GM19468 (cell line): ENCODE measurements at regions not wholly inside any gene's neighbourhood (a gene's known extent, or its start where the extent isn't known, plus 50 kb on each side); places are given as distances from the start of the nearest gene placed in this dataset.

Experiments used
- ATAC-seq: cut with Tn5 transposase; IDR thresholded peaks from one replicate; pipeline ENCODE4 v1.9.1; 2021; ENCODE audit warnings: mild to moderate bottlenecking, moderate library complexity, moderate number of reproducible peaks; ENCODE audit not compliant: unreplicated experiment; ENCODE audit errors: extremely low read depth

DNA sequence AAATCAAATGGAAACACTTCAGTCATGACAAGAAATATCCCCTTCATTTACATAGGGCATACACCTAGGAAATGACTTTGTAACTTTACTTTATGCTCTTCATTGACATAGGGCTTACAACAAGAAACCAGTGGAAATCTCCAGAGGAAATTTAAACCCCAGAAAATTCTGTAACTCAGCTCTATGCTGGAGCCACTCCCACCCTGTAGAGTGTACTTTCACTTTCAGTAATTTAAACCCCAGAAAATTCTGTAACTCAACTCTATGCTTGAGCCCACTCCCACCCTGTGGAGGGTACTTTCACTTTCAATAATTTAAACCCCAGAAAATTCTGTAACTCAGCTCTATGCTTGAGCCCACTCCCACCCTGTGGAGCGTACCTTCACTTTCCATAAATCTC, 987.1 kb upstream of the CADM2 start:
- ATAC-seq, result no peak

DNA sequence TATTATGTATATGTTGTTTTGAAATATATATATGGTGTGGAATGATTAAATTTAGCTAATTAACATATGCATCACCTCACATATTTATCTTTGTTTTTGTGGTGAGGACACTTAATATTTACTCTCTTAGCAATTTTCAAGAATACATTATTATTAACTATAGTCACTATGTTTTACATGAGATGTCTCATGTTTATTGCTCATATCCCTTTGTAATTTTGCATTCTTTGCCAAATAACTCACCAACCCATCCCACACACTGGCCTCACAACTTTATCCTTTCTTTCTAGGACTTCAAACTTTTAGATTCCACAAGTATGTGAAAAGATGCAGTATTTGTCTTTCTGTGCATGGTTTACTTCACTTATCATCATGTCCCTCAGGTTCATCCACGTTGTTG, 950.2 kb upstream of the CADM2 start:
- no peak for ATAC-seq

DNA sequence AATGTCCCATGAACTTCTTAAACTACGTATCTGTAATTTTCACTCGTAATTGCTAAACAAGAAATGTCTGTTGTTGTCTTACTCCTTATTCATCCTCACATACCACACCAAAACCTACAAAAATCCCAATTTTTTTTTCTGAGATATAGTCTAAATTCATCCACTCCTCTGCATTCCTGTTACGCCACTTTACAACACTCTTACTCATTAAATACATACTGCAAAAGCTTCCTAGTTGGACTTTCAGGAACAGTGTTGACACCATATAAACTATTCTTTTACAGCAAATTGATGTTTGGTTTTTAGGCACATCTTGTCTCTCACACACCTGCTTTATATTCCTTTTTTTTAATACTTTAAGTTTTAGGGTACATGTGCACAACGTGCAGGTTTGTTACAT, 934.9 kb upstream of the CADM2 start:
- ATAC-seq, result no peak

- ATAC-seq, result no peak
These were observed 919.7 kb upstream of the CADM2 start for GRCh38 chr3:84039099-84039498.

- no peak for ATAC-seq
These were observed 916.2 kb upstream of the CADM2 start for GRCh38 chr3:84042399-84043106.

- no peak for ATAC-seq
These were observed 891.9 kb upstream of the CADM2 start for GRCh38 chr3:84066915-84067314.

DNA sequence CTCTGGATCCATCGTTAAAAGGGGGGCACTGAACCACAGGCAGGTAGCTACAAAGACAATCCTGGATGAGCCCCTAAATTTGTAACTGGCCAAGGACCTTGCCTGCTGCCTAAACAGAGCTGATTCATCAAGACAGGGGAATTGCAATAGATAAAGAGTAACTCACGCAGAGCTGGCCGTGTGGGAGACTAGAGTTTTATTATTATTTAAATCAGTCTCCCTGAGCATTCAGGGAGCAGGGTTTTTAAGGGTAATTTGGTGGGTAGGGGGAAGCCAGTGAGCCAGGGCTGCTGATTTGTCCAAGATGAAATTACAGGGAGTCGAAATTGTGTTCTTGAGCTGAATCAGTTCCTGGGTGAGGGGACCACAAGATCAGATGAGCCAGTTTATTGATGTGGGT, 885.1 kb upstream of the CADM2 start:
- no peak for ATAC-seq

GRCh38 chr3:84074767-84075166, 884.0 kb upstream of the CADM2 start:
- no peak for ATAC-seq

GRCh38 chr3:84077479-84077878, 881.3 kb upstream of the CADM2 start:
- no peak for ATAC-seq

- no peak for ATAC-seq
These were observed 876.1 kb upstream of the CADM2 start for GRCh38 chr3:84082726-84083125.

DNA sequence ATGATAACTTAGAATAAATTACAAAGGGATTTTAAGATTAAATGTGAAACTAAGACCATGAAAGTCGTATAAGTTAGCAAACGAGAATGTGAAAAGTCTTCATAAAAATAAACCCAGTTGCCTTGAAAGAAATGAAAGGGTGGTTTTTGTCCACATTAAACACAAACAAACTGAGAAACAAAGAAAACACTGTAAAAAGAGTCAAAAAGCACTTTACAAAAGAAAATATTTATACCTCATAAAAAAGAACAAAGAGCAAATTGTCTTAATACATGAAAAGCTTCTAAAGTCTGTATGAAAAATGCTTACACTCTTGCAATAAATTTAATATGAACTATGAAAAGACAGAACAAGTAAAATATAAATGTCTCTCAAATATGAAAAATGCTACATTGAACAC, 865.9 kb upstream of the CADM2 start:
- no peak for ATAC-seq

GRCh38 chr3:84096188-84096587, 862.6 kb upstream of the CADM2 start:
- ATAC-seq, result no peak

DNA sequence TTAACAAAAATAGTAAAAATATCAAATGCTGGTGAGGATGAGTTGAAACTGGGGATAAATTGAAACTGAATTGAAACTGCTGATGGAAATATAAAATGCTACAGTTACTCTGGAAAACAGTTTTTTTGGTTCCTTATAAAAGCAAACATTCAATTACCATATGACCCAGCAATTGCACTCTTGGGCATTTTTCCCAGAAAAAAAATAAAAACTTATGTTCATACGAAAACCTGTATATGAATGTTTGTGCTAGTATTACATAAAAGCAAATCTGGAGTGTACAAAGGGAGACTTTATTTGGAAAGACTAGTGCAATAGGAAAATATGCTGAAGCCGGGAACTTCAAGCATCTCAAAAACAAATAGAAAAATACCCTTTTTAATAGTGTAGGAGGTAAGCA, 857.9 kb upstream of the CADM2 start:
- ATAC-seq, result no peak

GRCh38 chr3:84108442-84108971, 850.3 kb upstream of the CADM2 start:
- no peak for ATAC-seq

DNA sequence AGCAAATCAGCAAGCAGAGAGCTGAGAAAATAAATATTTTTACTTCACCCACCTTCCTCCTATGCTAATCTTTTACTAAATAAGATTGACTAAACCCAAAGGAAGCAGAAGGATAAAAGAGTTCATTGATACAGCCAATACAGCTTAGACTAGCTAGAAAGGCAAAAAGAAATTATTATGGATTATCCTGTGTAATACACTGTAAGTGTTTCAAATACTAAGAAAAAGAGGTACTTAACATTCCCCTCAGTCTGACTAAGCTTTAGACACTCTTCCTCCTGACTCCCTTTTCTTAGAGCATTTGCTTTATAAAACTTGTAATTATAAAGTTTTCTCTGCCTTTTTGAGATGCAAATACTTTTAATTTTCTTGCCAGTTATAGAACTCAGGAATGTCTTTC, 848.9 kb upstream of the CADM2 start:
- ATAC-seq, result no peak

- ATAC-seq, result no peak
These were observed 848.0 kb upstream of the CADM2 start for GRCh38 chr3:84110787-84111186.

DNA sequence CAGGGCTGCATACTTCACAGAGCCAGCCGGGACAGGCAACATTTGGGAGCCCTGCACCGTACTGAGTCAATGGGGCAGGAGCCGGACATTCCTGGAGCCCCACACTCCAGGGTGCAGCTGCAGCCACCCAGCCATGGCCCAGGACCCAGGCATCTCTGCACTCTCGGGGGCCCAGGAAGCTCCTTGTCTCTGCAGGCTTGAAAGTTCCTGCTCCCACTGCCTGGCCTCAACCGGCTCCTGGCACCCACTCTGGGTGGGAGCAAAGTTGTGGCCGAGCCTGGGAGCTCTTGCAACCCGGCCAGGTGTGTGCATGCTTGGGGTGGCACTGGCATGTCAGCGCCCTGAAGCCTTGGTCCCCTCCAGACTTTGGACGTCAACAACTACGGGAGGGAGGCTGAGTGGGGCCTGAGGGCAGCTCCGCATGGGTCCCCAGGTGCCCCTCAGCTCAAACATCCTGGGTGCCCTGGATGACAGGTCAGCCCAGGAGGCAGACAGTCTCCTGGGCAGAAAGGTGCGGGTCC, 833.5 kb upstream of the CADM2 start:
- no peak for ATAC-seq

DNA sequence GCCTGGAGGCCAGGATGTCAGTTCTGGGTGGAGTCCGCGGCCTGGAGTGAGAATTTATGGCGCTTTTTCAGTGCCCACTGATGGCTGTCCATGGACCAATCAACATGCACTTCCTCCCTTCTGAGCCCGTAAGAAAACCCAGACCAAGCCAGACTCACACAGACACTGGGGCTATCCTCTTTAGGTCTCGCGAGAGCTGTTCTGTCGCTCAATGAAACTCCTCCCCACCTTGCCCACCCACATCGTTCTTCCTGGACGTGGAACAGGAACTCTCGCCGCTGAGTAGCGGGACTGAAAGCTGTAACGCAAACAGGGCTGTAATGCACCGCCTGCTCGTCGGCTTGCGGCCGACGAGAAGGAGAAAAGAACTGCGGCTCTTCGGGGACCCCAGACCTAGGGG, 833.0 kb upstream of the CADM2 start:
- no peak for ATAC-seq

GRCh38 chr3:84126160-84126559, 832.6 kb upstream of the CADM2 start:
- ATAC-seq, result no peak

- ATAC-seq, result no peak
These were observed 830.8 kb upstream of the CADM2 start for GRCh38 chr3:84128024-84128423.

DNA sequence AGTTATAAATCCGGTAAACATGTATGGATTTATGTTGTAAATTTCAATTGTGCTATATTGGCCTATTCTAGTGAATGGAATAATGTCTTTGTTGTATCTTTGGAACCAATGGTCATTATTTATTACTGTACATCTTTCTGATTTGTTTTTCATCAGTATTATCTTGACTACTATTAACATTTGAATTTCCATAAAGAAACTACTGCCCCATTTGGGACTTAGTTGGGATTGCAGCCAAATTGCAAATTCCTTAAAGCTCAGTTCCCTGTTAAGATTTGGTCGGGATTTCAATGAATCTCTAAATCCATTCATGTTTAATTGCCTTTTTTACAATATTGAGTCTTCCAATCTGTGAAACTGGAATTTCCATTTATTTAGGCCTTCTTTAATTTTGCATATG, 822.4 kb upstream of the CADM2 start:
- ATAC-seq, result no peak

GRCh38 chr3:84140631-84141030, 818.2 kb upstream of the CADM2 start:
- no peak for ATAC-seq
